A549 (cell line): ENCODE measurements at regions not wholly inside any gene's neighbourhood (a gene's known extent, or its start where the extent isn't known, plus 50 kb on each side); places are given as distances from the start of the nearest gene placed in this dataset.

Experiments
- ATAC-seq, 2 experiments: fragments of 200-7000 bp in 1 of 2; fragments of >200 bp in 1 of 2; cut with Nextera tagmentation in 1 of 2; cut with Tn5 transposase in 1 of 2; 3 replicates each; pipeline versions ENCODE4 v1.8.0 to v1.9.1; 2018 to 2020; ENCODE audit warnings: mild to moderate bottlenecking in 1 of 2, moderate library complexity in 1 of 2
- CTCF ChIA-PET: fragments of 300-600 bp; sonication (Branson Sonifier 250); formaldehyde crosslinking; extraction: SDS; loops from one replicate; lab custom pipeline; 2021; ENCODE audit warnings: antibody characterized with exemption, inconsistent platforms; lab: Yijun Ruan, JAX
- POLR2A ChIA-PET: fragments of 350-600 bp; formaldehyde crosslinking; extraction: SDS; loops from one replicate; lab custom pipeline; 2021; ENCODE audit warnings: antibody characterized with exemption, inconsistent platforms; lab: Yijun Ruan, JAX
- DNase-seq, 2 experiments: peaks; one replicate each; pipeline versions ENCODE4 v3.0.0 to v3.0.0-alpha.2; 2011 to 2016; ENCODE audit warnings: low read depth in 1 of 2, low spot score in 1 of 2
- FAIRE-seq: peaks from 2 replicates; lab custom pipeline; 2011; peaks lifted over from hg19 to GRCh38; lab: Jason Lieb, UNC
- H3K27ac ChIP-seq, 2 experiments: fragments of >200 bp; sonication (Bioruptor Twin); formaldehyde crosslinking; 3 replicates each; pipeline ENCODE4 v1.5.1; 2016 to 2017
- H3K4me1 ChIP-seq: fragments of >200 bp; sonication (Bioruptor Twin); formaldehyde crosslinking; 3 replicates; pipeline ENCODE4 v1.6.1; 2016
- H3K4me2 ChIP-seq: fragments of >200 bp; sonication (Bioruptor Twin); formaldehyde crosslinking; 3 replicates; pipeline ENCODE4 v1.6.1; 2016
- H3K4me3 ChIP-seq: fragments of >200 bp; sonication (Bioruptor Twin); formaldehyde crosslinking; 3 replicates; pipeline ENCODE4 v1.5.1; 2016
- H3K9me3 ChIP-seq: fragments of >200 bp; sonication (Bioruptor Twin); formaldehyde crosslinking; 3 replicates; pipeline ENCODE4 v1.6.1; 2016
- BHLHE40 ChIP-seq: IDR thresholded peaks from 2 replicates; pipeline ENCODE4 v1.6.1; 2012; ENCODE audit warnings: low read depth, low read length, inconsistent platforms
- CBX2 ChIP-seq: fragments of 200-600 bp; sonication (generic); IDR thresholded peaks from 2 replicates; pipeline ENCODE4 v1.6.1; 2016; ENCODE audit warnings: low read depth, mild to moderate bottlenecking, borderline replicate concordance
- CBX8 ChIP-seq: fragments of 200-600 bp; sonication (generic); IDR thresholded peaks from 2 replicates; pipeline ENCODE4 v1.6.1; 2016
- CEBPB ChIP-seq, 2 experiments: fragments of >200 bp in 1 of 2; sonication (Bioruptor Twin) in 1 of 2; formaldehyde crosslinking in 1 of 2; IDR thresholded peaks; 2 replicates each; pipeline ENCODE4 v1.6.1; 2012 to 2016
- CHD2 ChIP-seq: fragments of 150-350 bp; IDR thresholded peaks from 2 replicates; pipeline ENCODE4 v1.6.1; 2014; ENCODE audit warnings: low read length; ENCODE audit not compliant: partially characterized antibody
- EHMT2 ChIP-seq: fragments of 200-600 bp; sonication (generic); IDR thresholded peaks from 2 replicates; pipeline ENCODE4 v1.6.1; 2016; ENCODE audit warnings: antibody characterized with exemption, low read depth, mild to moderate bottlenecking, moderate library complexity
- EP300 ChIP-seq, 2 experiments: fragments of >200 bp; sonication (Bioruptor Twin); formaldehyde crosslinking; IDR thresholded peaks; 2 replicates in 1 of 2; 3 replicates in 1 of 2; pipeline ENCODE4 v1.6.1; 2016 to 2017
- FOXS1 ChIP-seq: fragments of 250-450 bp; sonication (Bioruptor Pico); IDR thresholded peaks from 2 replicates; pipeline ENCODE4 v1.5.0; 2020; ENCODE audit warnings: mild to moderate bottlenecking, moderate library complexity
- GATA3 ChIP-seq: IDR thresholded peaks from 2 replicates; pipeline ENCODE4 v1.6.1; 2012; ENCODE audit warnings: borderline replicate concordance
- HOXB5 ChIP-seq: fragments of 250-450 bp; sonication (Bioruptor Pico); IDR thresholded peaks from 2 replicates; pipeline ENCODE4 v1.5.0; 2020; ENCODE audit warnings: mild to moderate bottlenecking, moderate library complexity
- JUNB ChIP-seq: fragments of >200 bp; sonication (Bioruptor Twin); formaldehyde crosslinking; IDR thresholded peaks from 2 replicates; pipeline ENCODE4 v1.6.1; 2016
- KDM1A ChIP-seq: fragments of 200-600 bp; sonication (generic); IDR thresholded peaks from 2 replicates; pipeline ENCODE4 v1.6.1; 2016; ENCODE audit warnings: low read depth, mild to moderate bottlenecking
- MAZ ChIP-seq: fragments of 150-350 bp; IDR thresholded peaks from 2 replicates; pipeline ENCODE4 v1.6.1; 2014; ENCODE audit warnings: antibody characterized with exemption, low read depth, low read length, borderline replicate concordance
- NFE2L2 ChIP-seq: fragments of 150-350 bp; conservative IDR thresholded peaks from 2 replicates; pipeline ENCODE4 v1.6.1; 2014; ENCODE audit warnings: low read length
- NPAS2 ChIP-seq: fragments of 250-450 bp; sonication (Bioruptor Pico); IDR thresholded peaks from 2 replicates; pipeline ENCODE4 v1.8.0; 2022; ENCODE audit warnings: mild to moderate bottlenecking, moderate library complexity, borderline replicate concordance
- NR3C1 ChIP-seq: fragments of >200 bp; sonication (Bioruptor Twin); formaldehyde crosslinking; IDR thresholded peaks from 3 replicates; pipeline ENCODE4 v1.6.1; 2017
- POLR2A ChIP-seq: IDR thresholded peaks from 2 replicates; pipeline ENCODE4 v1.6.1; 2012; ENCODE audit warnings: mild to moderate bottlenecking, low read length
- RARB ChIP-seq: fragments of 250-450 bp; sonication (Bioruptor Pico); IDR thresholded peaks from 2 replicates; pipeline ENCODE4 v1.8.0; 2021; ENCODE audit warnings: mild to moderate bottlenecking, moderate library complexity
- RCOR1 ChIP-seq: fragments of 150-350 bp; IDR thresholded peaks from 2 replicates; pipeline ENCODE4 v1.6.1; 2014; ENCODE audit warnings: antibody characterized with exemption, low read length, low read depth
- TFCP2L1 ChIP-seq: fragments of 250-450 bp; sonication (Bioruptor Pico); IDR thresholded peaks from 2 replicates; pipeline ENCODE4 v1.5.0; 2021; ENCODE audit warnings: mild to moderate bottlenecking
- TP53 ChIP-seq: fragments of 250-450 bp; sonication (Bioruptor Pico); IDR thresholded peaks from 2 replicates; pipeline ENCODE4 v1.5.0; 2021; ENCODE audit warnings: mild to moderate bottlenecking, moderate library complexity
- ZC3H11A ChIP-seq: fragments of 450-650 bp; IDR thresholded peaks from 2 replicates; pipeline ENCODE4 v1.6.1; 2014; ENCODE audit warnings: antibody characterized with exemption, mild to moderate bottlenecking
- ZNF302 ChIP-seq: fragments of 250-450 bp; sonication (Bioruptor Pico); IDR thresholded peaks from 2 replicates; pipeline ENCODE4 v1.9.0; 2021; ENCODE audit warnings: inconsistent platforms, mild to moderate bottlenecking, moderate library complexity
- WGBS: methylation state at CpG from one replicate; pipeline ENCODE4 v1.1.6; 2017; ENCODE audit errors: missing lambda C conversion rate; 5-methylcytosine and 5-hydroxymethylcytosine counted together
- TF ChIP-seq, protein P1 (sequence below): fragments of 250-450 bp; sonication (Bioruptor Pico); IDR thresholded peaks from 2 replicates; pipeline ENCODE4 v1.5.0; 2020; ENCODE audit warnings: low read depth, mild to moderate bottlenecking, moderate library complexity
- TF ChIP-seq, protein P2 (sequence below): IDR thresholded peaks from 2 replicates; pipeline ENCODE4 v1.6.1; 2012
- TF ChIP-seq, protein P3 (sequence below): fragments of >200 bp; sonication (Bioruptor Twin); formaldehyde crosslinking; IDR thresholded peaks from 3 replicates; pipeline ENCODE4 v1.5.1; 2016
- TF ChIP-seq, protein P4 (sequence below): fragments of >200 bp; sonication (Bioruptor Twin); formaldehyde crosslinking; IDR thresholded peaks from 2 replicates; pipeline ENCODE4 v1.6.1; 2016
- TF ChIP-seq, protein P5 (sequence below): fragments of 250-450 bp; sonication (Bioruptor Pico); IDR thresholded peaks from 2 replicates; pipeline ENCODE4 v1.5.0; 2021; ENCODE audit warnings: mild to moderate bottlenecking, moderate library complexity, borderline replicate concordance
- TF ChIP-seq, protein P6 (sequence below): IDR thresholded peaks from 2 replicates; pipeline ENCODE4 v1.6.1; 2012; ENCODE audit warnings: low read depth, borderline replicate concordance

DNA sequence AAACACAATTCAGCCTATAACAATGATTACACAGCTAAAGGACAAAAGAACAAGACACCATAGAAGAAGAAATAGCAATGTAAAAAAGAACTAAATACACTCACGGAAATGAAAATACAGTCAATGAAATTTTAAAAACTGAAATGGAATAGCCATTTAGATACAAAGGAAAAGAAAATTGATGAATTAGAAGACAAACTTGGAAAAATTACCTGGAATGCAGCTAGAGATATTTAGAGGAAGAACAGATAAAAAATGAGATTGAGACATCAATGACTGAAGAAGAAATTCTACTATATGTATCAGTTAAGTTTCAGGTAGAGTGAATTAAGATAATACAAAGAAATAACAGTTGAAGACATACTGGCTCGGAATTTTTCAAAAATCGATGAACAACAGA lies 430.4 kb upstream of the NR5A2 start:
- DNase-seq (no peak), ATAC-seq (no peak), FAIRE-seq (no peak)
- Histone ChIP-seq H3K4me3 (no peak overlapping the region), H3K4me1 (no peaks in the 10 kb centered on the region), H3K9me3 (no peaks in the 10 kb centered on the region; the same call in 2 of the 3 replicates), H3K27ac (no peak overlapping the region), H3K4me2 (no peak overlapping the region)
- CTCF ChIA-PET: no interaction called here
- TF ChIP-seq MAZ: no peak
- TF ChIP-seq BHLHE40: no peak
- TF ChIP-seq, protein P1, sequence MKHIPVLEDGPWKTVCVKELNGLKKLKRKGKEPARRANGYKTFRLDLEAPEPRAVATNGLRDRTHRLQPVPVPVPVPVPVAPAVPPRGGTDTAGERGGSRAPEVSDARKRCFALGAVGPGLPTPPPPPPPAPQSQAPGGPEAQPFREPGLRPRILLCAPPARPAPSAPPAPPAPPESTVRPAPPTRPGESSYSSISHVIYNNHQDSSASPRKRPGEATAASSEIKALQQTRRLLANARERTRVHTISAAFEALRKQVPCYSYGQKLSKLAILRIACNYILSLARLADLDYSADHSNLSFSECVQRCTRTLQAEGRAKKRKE (CRISPR knock-in tag): no peak
- no peak for TF ChIP-seq CBX8
- TF ChIP-seq, protein P2, sequence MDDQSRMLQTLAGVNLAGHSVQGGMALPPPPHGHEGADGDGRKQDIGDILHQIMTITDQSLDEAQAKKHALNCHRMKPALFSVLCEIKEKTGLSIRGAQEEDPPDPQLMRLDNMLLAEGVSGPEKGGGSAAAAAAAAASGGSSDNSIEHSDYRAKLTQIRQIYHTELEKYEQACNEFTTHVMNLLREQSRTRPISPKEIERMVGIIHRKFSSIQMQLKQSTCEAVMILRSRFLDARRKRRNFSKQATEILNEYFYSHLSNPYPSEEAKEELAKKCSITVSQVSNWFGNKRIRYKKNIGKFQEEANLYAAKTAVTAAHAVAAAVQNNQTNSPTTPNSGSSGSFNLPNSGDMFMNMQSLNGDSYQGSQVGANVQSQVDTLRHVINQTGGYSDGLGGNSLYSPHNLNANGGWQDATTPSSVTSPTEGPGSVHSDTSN: no peak
- TF ChIP-seq RARB: no peak
- no peak for TF ChIP-seq HOXB5 (CRISPR knock-in tag)
- TF ChIP-seq, protein P3, sequence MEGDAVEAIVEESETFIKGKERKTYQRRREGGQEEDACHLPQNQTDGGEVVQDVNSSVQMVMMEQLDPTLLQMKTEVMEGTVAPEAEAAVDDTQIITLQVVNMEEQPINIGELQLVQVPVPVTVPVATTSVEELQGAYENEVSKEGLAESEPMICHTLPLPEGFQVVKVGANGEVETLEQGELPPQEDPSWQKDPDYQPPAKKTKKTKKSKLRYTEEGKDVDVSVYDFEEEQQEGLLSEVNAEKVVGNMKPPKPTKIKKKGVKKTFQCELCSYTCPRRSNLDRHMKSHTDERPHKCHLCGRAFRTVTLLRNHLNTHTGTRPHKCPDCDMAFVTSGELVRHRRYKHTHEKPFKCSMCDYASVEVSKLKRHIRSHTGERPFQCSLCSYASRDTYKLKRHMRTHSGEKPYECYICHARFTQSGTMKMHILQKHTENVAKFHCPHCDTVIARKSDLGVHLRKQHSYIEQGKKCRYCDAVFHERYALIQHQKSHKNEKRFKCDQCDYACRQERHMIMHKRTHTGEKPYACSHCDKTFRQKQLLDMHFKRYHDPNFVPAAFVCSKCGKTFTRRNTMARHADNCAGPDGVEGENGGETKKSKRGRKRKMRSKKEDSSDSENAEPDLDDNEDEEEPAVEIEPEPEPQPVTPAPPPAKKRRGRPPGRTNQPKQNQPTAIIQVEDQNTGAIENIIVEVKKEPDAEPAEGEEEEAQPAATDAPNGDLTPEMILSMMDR: no peak
- TF ChIP-seq EHMT2: no peak
- no peak for TF ChIP-seq KDM1A
- no peak for TF ChIP-seq CBX2
- no peak for TF ChIP-seq RCOR1
- no peak for TF ChIP-seq CHD2
- TF ChIP-seq ZC3H11A: no peak
- 12% methylated on average over 3 of the region's 3 CpGs for WGBS
- POLR2A ChIA-PET: no interaction called here

DNA sequence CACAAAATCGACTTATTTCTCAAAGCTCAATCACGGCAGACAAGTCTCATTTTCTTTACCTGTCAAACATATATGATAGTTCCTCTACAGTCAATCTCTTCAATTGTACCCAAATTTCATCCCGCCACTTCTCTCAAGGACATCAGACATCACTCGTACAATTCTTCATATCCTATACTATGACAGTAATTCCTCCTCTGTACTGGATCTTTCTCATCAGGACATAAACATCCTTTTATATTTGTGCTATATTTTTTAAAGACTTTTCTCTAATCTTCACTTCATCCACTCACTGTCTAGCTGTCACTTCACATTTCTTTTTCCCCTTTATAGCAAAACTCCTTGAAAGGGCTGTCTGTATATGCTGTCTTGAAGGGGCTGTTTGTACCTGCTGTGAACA lies 419.1 kb upstream of the NR5A2 start:
- 37% methylated on average over 4 of the region's 4 CpGs for WGBS
- DNase-seq (no peak), ATAC-seq (no peak), FAIRE-seq (no peak)
- POLR2A ChIA-PET: no interaction called here
- TF ChIP-seq GATA3 (no peak), TFCP2L1 (no peak), HOXB5 (CRISPR knock-in tag) (no peak), FOXS1 (CRISPR knock-in tag) (no peak), NPAS2 (CRISPR knock-in tag) (no peak), NR3C1 (no peak), CEBPB (IDR thresholded peaks at IDR 0.05) (no peak), CBX2 (no peak), NFE2L2 (no peak), POLR2A (no peak), TP53 (CRISPR knock-in tag) (no peak), JUNB (no peak), EP300 (IDR thresholded peaks at IDR 0.05) (no peak), ZNF302 (CRISPR knock-in tag) (no peak), RARB (no peak), CHD2 (no peak)
- TF ChIP-seq, protein P4, sequence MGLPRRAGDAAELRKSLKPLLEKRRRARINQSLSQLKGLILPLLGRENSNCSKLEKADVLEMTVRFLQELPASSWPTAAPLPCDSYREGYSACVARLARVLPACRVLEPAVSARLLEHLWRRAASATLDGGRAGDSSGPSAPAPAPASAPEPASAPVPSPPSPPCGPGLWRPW: no peak
- TF ChIP-seq, protein P5, sequence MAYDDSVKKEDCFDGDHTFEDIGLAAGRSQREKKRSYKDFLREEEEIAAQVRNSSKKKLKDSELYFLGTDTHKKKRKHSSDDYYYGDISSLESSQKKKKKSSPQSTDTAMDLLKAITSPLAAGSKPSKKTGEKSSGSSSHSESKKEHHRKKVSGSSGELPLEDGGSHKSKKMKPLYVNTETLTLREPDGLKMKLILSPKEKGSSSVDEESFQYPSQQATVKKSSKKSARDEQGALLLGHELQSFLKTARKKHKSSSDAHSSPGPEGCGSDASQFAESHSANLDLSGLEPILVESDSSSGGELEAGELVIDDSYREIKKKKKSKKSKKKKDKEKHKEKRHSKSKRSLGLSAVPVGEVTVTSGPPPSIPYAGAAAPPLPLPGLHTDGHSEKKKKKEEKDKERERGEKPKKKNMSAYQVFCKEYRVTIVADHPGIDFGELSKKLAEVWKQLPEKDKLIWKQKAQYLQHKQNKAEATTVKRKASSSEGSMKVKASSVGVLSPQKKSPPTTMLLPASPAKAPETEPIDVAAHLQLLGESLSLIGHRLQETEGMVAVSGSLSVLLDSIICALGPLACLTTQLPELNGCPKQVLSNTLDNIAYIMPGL (CRISPR knock-in tag): no peak
- TF ChIP-seq, protein P6, sequence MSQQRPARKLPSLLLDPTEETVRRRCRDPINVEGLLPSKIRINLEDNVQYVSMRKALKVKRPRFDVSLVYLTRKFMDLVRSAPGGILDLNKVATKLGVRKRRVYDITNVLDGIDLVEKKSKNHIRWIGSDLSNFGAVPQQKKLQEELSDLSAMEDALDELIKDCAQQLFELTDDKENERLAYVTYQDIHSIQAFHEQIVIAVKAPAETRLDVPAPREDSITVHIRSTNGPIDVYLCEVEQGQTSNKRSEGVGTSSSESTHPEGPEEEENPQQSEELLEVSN: no peak
- H3K4me2 ChIP-seq: no peak overlapping the region
- H3K9me3 ChIP-seq: no peaks in the 10 kb centered on the region
- CTCF ChIA-PET: no interaction called here
- no peaks in the 10 kb centered on the region for H3K4me1 ChIP-seq
- no peak overlapping the region for H3K27ac ChIP-seq
- no peak overlapping the region for H3K4me3 ChIP-seq
